ENCODE measurements at regions not wholly inside any gene's neighbourhood (a gene's known extent, or its start where the extent isn't known, plus 50 kb on each side); places are given as distances from the start of the nearest gene placed in this dataset.

DNA sequence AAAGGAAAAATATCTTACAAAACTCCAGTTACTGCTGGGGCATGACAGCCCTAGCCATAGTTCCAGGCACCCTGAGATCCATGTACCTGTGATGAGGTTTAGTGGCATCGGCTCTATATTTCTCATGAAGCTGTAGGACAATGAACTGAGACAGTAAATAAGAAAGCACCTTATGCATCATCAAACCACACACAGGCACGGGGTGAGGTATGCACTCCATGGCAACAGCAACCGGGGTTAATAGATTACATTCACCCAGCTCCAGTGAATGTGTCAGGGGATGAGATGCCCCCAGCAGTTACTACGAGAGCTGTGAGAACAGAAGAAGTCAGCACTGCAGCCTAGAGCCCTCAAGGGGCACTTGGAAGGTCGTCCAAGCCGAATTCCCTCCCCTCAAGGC lies 162.0 kb upstream of the S1PR3 start:
- Histone ChIP-seq H2BK5ac (ENCODE audit: low read depth, low read length) (peak overlapping the region; percentile 16; the same call in 1 of the 2 replicates), H3K27ac (ENCODE audit: low read depth, low read length) (no peak overlapping the region), H3K79me1 (ENCODE audit: low read depth, low read length) (no peaks in the 10 kb centered on the region), H3K4me2 (ENCODE audit: insufficient read depth in 1 of 2, low read depth in 2 of 2, low read length in 2 of 2) (no peak overlapping the region), H4K5ac (ENCODE audit: insufficient read length, low read depth, low read length) (no peak overlapping the region), H3K23me2 (ENCODE audit: low read depth, low read length) (no peaks in the 10 kb centered on the region), H3K14ac (ENCODE audit: insufficient read length) (no peak overlapping the region), H3K18ac (ENCODE audit: extremely low read depth, low read length) (no peak overlapping the region), H3K23ac (ENCODE audit: insufficient read length) (no peak overlapping the region), H4K20me1 (replicated peaks in 1 of 2; ENCODE audit: control insufficient read depth in 1 of 2, insufficient read depth in 2 of 2, low read length in 2 of 2) (no peaks in the 10 kb centered on the region), H2BK20ac (ENCODE audit: low read length) (no peak overlapping the region), H3K4me3 (ENCODE audit: extremely low read depth in 1 of 4, insufficient read depth in 2 of 4, low read depth in 3 of 4, low read length in 4 of 4) (no peak overlapping the region), H3K9me3 (ENCODE audit: insufficient read depth in 2 of 2, low read depth in 1 of 2, low read length in 1 of 2) (0 out of 4 replicates have a peak, but pooled peaks cover 0 to 4% of the 10 kb centered on the region in 2 experiments), H2BK15ac (ENCODE audit: low read length) (no peak overlapping the region), H3K79me2 (ENCODE audit: control insufficient read depth in 1 of 2, insufficient read depth in 2 of 2, low read length in 2 of 2) (no peaks in the 10 kb centered on the region), H2BK12ac (ENCODE audit: low read depth, low read length) (no peak overlapping the region), H2AK5ac (ENCODE audit: low read depth, low read length) (no peak overlapping the region), H2BK120ac (replicated peaks; ENCODE audit: low read depth, low read length) (no peak overlapping the region), H3K36me3 (ENCODE audit: control insufficient read depth in 2 of 4, insufficient read depth in 4 of 4, low read length in 3 of 4) (no peaks in the 10 kb centered on the region), H3K9ac (replicated peaks in 1 of 4; ENCODE audit: extremely low read depth in 1 of 4, low read depth in 3 of 4, low read length in 3 of 4) (no peak overlapping the region), H3K4me1 (replicated peaks in 1 of 4; ENCODE audit: control insufficient read depth in 3 of 4, insufficient read depth in 4 of 4, low read length in 3 of 4) (no peaks in the 10 kb centered on the region; a peak in 1 of 7 replicates), H3K27me3 (replicated peaks in 1 of 4; ENCODE audit: control insufficient read depth in 3 of 4, extremely low read depth in 1 of 4, insufficient read depth in 3 of 4, low read length in 3 of 4) (no peaks in the 10 kb centered on the region), H4K8ac (ENCODE audit: extremely low read depth, insufficient read depth, low read length) (no peak overlapping the region), H3K56ac (replicated peaks; ENCODE audit: insufficient read length, low read depth, low read length) (no peak overlapping the region), H2AFZ (ENCODE audit: low read length) (no peak overlapping the region), H3K4ac (replicated peaks; ENCODE audit: insufficient read length, low read depth, low read length) (no peak overlapping the region), H4K91ac (replicated peaks; ENCODE audit: insufficient read length, low read length) (no peak overlapping the region)
- DNase-seq (ENCODE audit: low read depth in 1 of 2, low spot score in 2 of 2) (no peak), FAIRE-seq (no peak)
- POLR2A ChIA-PET (ENCODE audit: partially characterized antibody) = no interaction called here
- TF ChIP-seq SUZ12 (IDR thresholded peaks at IDR 0.05; ENCODE audit: low read length) = no peak
- TF ChIP-seq TAF1 (IDR thresholded peaks at IDR 0.05; ENCODE audit: low read depth, low read length) = no peak
- TF ChIP-seq POU5F1 (IDR thresholded peaks at IDR 0.05; ENCODE audit: low read depth, low read length) = no peak
- TF ChIP-seq SP4 (IDR thresholded peaks at IDR 0.05; ENCODE audit: low read length) = no peak
- CTCF ChIA-PET (ENCODE audit: partially characterized antibody) = no interaction called here
- 90% methylated on average over 6 of the region's 6 CpGs; no CpG with 5 or more reads in 1 of the 2 experiments for WGBS, 2 experiments (ENCODE audit: extremely low coverage in 1 of 2, insufficient coverage in 1 of 2, insufficient read length in 1 of 2, insufficient replicate concordance in 2 of 2, low coverage in 1 of 2, low lambda C conversion rate in 2 of 2, missing lambda C conversion rate in 1 of 2)

Measured in H1 (cell line).